NCI-H82 treated with DMSO at 0.1 percent for 48 hours (cell line): ENCODE measurements at regions not wholly inside any gene's neighbourhood (a gene's known extent, or its start where the extent isn't known, plus 50 kb on each side); places are given as distances from the start of the nearest gene placed in this dataset.
"Not testable (repeated sequence)": the region's sequence is repeated elsewhere in the genome, so short reads cannot be mapped to it uniquely, and the experiment has no call there.

ENCODE experiments used
- DNase-seq: peaks from one replicate; lab custom pipeline; 2025; ENCODE audit not compliant: unreplicated experiment; lab: John Stamatoyannopoulos, UW

- no peak for DNase-seq
These were observed 212.8 kb upstream of the PRICKLE2 start for GRCh38 chr3:64438066-64438465.

GRCh38 chr3:64437131-64437530 is 211.9 kb upstream of the PRICKLE2 start:
- DNase-seq = no peak

GRCh38 chr3:64435023-64435422 is 209.8 kb upstream of the PRICKLE2 start:
- not testable (repeated sequence) for DNase-seq

GRCh38 chr3:64432870-64433269 is 207.6 kb upstream of the PRICKLE2 start:
- no peak for DNase-seq

- no peak for DNase-seq
These were observed 206.3 kb upstream of the PRICKLE2 start for GRCh38 chr3:64431526-64432091.

- DNase-seq = no peak
These were observed 202.4 kb upstream of the PRICKLE2 start for GRCh38 chr3:64427671-64428070.

- DNase-seq = no peak
These were observed 201.3 kb upstream of the PRICKLE2 start for GRCh38 chr3:64426551-64426950.

- DNase-seq = no peak
These were observed 197.7 kb upstream of the PRICKLE2 start for GRCh38 chr3:64422932-64423331.

- no peak for DNase-seq
These were observed 196.9 kb upstream of the PRICKLE2 start for GRCh38 chr3:64422192-64422591.

GRCh38 chr3:64417816-64418215 is 192.6 kb upstream of the PRICKLE2 start:
- DNase-seq = peak; percentile 82

- no peak for DNase-seq
These were observed 188.8 kb upstream of the PRICKLE2 start for GRCh38 chr3:64414043-64414442.

GRCh38 chr3:64411101-64411500 is 185.8 kb upstream of the PRICKLE2 start:
- no peak for DNase-seq

- DNase-seq = no peak
These were observed 185.0 kb upstream of the PRICKLE2 start for GRCh38 chr3:64410226-64410625.

GRCh38 chr3:64408770-64409169 is 183.5 kb upstream of the PRICKLE2 start:
- no peak for DNase-seq

GRCh38 chr3:64406271-64406670 is 181.0 kb upstream of the PRICKLE2 start:
- no peak for DNase-seq

GRCh38 chr3:64405211-64405835 is 180.1 kb upstream of the PRICKLE2 start:
- no peak for DNase-seq

GRCh38 chr3:64400706-64401105 is 175.4 kb upstream of the PRICKLE2 start:
- no peak for DNase-seq

GRCh38 chr3:64399205-64399800 is 174.0 kb upstream of the PRICKLE2 start:
- no peak for DNase-seq

GRCh38 chr3:64398476-64398875 is 173.2 kb upstream of the PRICKLE2 start:
- peak; percentile 78 for DNase-seq

GRCh38 chr3:64398006-64398405 is 172.7 kb upstream of the PRICKLE2 start:
- peak; percentile 45 for DNase-seq

- DNase-seq = no peak
These were observed 172.3 kb upstream of the PRICKLE2 start for GRCh38 chr3:64397573-64397972.

- DNase-seq = no peak
These were observed 170.2 kb upstream of the PRICKLE2 start for GRCh38 chr3:64395490-64395889.

GRCh38 chr3:64393193-64393592 is 167.9 kb upstream of the PRICKLE2 start:
- DNase-seq = no peak
